ENCODE measurements at regions not wholly inside any gene's neighbourhood (a gene's known extent, or its start where the extent isn't known, plus 50 kb on each side); places are given as distances from the start of the nearest gene placed in this dataset.

DNA sequence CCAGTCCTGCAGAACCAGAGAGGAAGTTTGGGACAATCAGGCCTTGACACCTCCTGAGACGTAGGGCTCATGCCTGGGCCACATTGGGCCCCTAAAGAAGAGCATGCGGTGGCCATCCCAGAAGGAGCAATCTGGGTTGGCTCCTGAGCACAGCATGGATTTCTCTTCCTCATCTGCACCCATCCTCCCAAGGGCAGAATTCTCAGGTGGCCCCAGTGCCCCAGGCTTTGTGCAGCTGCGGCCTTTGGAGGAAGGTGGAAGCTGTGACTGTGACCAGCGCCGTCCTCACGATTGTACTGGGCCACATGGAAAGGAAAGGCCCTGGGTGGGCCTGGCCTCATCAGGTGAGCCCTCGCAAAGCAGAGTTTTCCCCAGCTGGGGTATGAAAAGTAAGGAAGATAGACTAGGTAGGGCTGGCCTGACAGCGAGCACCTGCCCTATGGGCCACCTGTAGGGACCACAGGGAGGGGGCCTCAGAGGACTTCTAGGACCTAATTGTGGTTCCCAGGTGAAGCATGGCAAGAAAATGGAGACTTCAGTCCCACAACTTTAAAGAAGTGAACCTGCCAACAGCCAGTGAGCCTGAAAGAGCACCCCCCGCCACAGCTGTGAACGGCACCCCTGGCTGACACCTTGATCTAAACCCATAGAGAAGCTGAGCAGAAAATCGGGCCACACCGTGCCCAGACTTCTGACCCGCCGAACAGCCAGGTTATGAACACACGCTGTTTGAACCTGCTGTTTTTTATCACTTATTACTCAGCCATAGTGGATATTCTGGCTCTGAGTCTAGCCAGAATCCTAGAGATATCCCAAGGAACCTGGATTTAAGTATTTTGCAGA lies 164.1 kb downstream of the IRX2 start:
- DNase-seq (ENCODE audit: low spot score): no peak
- H3K4me3 ChIP-seq: no peak overlapping the region
- ATAC-seq: no peak
- 0 out of 3 replicates have a peak, but pooled peaks cover 8% of the 10 kb centered on the region for H3K9me3 Mint-ChIP-seq
- H3K9me2 ChIP-seq (ENCODE audit: insufficient read depth): no peaks in the 10 kb centered on the region
- H3K36me3 ChIP-seq (ENCODE audit: insufficient read depth): peaks cover 4% of the 10 kb centered on the region; the same call in 1 of the 2 replicates
- peaks cover 3% of the 10 kb centered on the region for H3K27me3 Mint-ChIP-seq (ENCODE audit: insufficient read depth, low read depth, poor library complexity)
- TF ChIP-seq, protein P1, sequence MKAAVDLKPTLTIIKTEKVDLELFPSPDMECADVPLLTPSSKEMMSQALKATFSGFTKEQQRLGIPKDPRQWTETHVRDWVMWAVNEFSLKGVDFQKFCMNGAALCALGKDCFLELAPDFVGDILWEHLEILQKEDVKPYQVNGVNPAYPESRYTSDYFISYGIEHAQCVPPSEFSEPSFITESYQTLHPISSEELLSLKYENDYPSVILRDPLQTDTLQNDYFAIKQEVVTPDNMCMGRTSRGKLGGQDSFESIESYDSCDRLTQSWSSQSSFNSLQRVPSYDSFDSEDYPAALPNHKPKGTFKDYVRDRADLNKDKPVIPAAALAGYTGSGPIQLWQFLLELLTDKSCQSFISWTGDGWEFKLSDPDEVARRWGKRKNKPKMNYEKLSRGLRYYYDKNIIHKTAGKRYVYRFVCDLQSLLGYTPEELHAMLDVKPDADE (IDR thresholded peaks at IDR 0.05): no peak
- TF ChIP-seq, protein P2, sequence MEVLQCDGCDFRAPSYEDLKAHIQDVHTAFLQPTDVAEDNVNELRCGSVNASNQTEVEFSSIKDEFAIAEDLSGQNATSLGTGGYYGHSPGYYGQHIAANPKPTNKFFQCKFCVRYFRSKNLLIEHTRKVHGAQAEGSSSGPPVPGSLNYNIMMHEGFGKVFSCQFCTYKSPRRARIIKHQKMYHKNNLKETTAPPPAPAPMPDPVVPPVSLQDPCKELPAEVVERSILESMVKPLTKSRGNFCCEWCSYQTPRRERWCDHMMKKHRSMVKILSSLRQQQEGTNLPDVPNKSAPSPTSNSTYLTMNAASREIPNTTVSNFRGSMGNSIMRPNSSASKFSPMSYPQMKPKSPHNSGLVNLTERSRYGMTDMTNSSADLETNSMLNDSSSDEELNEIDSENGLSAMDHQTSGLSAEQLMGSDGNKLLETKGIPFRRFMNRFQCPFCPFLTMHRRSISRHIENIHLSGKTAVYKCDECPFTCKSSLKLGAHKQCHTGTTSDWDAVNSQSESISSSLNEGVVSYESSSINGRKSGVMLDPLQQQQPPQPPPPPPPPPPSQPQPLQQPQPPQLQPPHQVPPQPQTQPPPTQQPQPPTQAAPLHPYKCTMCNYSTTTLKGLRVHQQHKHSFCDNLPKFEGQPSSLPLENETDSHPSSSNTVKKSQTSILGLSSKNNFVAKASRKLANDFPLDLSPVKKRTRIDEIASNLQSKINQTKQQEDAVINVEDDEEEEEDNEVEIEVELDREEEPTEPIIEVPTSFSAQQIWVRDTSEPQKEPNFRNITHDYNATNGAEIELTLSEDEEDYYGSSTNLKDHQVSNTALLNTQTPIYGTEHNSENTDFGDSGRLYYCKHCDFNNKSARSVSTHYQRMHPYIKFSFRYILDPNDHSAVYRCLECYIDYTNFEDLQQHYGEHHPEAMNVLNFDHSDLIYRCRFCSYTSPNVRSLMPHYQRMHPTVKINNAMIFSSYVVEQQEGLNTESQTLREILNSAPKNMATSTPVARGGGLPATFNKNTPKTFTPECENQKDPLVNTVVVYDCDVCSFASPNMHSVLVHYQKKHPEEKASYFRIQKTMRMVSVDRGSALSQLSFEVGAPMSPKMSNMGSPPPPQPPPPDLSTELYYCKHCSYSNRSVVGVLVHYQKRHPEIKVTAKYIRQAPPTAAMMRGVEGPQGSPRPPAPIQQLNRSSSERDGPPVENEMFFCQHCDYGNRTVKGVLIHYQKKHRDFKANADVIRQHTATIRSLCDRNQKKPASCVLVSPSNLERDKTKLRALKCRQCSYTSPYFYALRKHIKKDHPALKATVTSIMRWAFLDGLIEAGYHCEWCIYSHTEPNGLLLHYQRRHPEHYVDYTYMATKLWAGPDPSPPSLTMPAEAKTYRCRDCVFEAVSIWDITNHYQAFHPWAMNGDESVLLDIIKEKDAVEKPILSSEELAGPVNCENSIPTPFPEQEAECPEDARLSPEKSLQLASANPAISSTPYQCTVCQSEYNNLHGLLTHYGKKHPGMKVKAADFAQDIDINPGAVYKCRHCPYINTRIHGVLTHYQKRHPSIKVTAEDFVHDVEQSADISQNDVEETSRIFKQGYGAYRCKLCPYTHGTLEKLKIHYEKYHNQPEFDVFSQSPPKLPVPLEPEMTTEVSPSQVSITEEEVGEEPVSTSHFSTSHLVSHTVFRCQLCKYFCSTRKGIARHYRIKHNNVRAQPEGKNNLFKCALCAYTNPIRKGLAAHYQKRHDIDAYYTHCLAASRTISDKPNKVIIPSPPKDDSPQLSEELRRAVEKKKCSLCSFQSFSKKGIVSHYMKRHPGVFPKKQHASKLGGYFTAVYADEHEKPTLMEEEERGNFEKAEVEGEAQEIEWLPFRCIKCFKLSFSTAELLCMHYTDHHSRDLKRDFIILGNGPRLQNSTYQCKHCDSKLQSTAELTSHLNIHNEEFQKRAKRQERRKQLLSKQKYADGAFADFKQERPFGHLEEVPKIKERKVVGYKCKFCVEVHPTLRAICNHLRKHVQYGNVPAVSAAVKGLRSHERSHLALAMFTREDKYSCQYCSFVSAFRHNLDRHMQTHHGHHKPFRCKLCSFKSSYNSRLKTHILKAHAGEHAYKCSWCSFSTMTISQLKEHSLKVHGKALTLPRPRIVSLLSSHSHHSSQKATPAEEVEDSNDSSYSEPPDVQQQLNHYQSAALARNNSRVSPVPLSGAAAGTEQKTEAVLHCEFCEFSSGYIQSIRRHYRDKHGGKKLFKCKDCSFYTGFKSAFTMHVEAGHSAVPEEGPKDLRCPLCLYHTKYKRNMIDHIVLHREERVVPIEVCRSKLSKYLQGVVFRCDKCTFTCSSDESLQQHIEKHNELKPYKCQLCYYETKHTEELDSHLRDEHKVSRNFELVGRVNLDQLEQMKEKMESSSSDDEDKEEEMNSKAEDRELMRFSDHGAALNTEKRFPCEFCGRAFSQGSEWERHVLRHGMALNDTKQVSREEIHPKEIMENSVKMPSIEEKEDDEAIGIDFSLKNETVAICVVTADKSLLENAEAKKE (CRISPR knock-in tag; IDR thresholded peaks at IDR 0.05): no peak
- TF ChIP-seq POLR2AphosphoS5 (IDR thresholded peaks at IDR 0.05; ENCODE audit: low read depth): no peak
- TF ChIP-seq, protein P3, sequence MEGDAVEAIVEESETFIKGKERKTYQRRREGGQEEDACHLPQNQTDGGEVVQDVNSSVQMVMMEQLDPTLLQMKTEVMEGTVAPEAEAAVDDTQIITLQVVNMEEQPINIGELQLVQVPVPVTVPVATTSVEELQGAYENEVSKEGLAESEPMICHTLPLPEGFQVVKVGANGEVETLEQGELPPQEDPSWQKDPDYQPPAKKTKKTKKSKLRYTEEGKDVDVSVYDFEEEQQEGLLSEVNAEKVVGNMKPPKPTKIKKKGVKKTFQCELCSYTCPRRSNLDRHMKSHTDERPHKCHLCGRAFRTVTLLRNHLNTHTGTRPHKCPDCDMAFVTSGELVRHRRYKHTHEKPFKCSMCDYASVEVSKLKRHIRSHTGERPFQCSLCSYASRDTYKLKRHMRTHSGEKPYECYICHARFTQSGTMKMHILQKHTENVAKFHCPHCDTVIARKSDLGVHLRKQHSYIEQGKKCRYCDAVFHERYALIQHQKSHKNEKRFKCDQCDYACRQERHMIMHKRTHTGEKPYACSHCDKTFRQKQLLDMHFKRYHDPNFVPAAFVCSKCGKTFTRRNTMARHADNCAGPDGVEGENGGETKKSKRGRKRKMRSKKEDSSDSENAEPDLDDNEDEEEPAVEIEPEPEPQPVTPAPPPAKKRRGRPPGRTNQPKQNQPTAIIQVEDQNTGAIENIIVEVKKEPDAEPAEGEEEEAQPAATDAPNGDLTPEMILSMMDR (conservative IDR thresholded peaks at IDR 0.05; ENCODE audit: low read depth in 2 of 2): no peak
- no peak for TF ChIP-seq ZNF114 (CRISPR knock-in tag; IDR thresholded peaks at IDR 0.05)
- no peak for TF ChIP-seq EZH2 (IDR thresholded peaks at IDR 0.05; ENCODE audit: low read depth, unreplicated experiment)
- TF ChIP-seq CREB1 (CRISPR knock-in tag; IDR thresholded peaks at IDR 0.05; ENCODE audit: low read depth): no peak
- TF ChIP-seq, protein P4, sequence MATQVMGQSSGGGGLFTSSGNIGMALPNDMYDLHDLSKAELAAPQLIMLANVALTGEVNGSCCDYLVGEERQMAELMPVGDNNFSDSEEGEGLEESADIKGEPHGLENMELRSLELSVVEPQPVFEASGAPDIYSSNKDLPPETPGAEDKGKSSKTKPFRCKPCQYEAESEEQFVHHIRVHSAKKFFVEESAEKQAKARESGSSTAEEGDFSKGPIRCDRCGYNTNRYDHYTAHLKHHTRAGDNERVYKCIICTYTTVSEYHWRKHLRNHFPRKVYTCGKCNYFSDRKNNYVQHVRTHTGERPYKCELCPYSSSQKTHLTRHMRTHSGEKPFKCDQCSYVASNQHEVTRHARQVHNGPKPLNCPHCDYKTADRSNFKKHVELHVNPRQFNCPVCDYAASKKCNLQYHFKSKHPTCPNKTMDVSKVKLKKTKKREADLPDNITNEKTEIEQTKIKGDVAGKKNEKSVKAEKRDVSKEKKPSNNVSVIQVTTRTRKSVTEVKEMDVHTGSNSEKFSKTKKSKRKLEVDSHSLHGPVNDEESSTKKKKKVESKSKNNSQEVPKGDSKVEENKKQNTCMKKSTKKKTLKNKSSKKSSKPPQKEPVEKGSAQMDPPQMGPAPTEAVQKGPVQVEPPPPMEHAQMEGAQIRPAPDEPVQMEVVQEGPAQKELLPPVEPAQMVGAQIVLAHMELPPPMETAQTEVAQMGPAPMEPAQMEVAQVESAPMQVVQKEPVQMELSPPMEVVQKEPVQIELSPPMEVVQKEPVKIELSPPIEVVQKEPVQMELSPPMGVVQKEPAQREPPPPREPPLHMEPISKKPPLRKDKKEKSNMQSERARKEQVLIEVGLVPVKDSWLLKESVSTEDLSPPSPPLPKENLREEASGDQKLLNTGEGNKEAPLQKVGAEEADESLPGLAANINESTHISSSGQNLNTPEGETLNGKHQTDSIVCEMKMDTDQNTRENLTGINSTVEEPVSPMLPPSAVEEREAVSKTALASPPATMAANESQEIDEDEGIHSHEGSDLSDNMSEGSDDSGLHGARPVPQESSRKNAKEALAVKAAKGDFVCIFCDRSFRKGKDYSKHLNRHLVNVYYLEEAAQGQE (IDR thresholded peaks at IDR 0.05; ENCODE audit: unreplicated experiment): no peak
- no peak for TF ChIP-seq NANOG (IDR thresholded peaks at IDR 0.05; ENCODE audit: borderline replicate concordance)
- TF ChIP-seq ZNF331 (CRISPR knock-in tag; IDR thresholded peaks at IDR 0.05; ENCODE audit: low read depth): no peak
- no peak for TF ChIP-seq STAT1 (IDR thresholded peaks at IDR 0.05; ENCODE audit: unreplicated experiment)
- TF ChIP-seq JUNB (IDR thresholded peaks at IDR 0.05; ENCODE audit: unreplicated experiment): no peak
- no peak overlapping the region for H3K4me3 Mint-ChIP-seq
- H3F3A ChIP-seq (replicated peaks; ENCODE audit: low read depth): no peaks in the 10 kb centered on the region
- no peaks in the 10 kb centered on the region for H3K36me3 Mint-ChIP-seq (ENCODE audit: low read depth)
- no peak overlapping the region for H3K27ac Mint-ChIP-seq
- no peaks in the 10 kb centered on the region for H3K79me2 ChIP-seq (replicated peaks; ENCODE audit: insufficient read depth)
- no peak overlapping the region for H2AFZ ChIP-seq
- H3K27ac ChIP-seq (ENCODE audit: low read depth): no peak overlapping the region
- no peak overlapping the region for H3K4me2 ChIP-seq
- no peaks in the 10 kb centered on the region for H3K4me1 Mint-ChIP-seq
- H4K20me1 ChIP-seq (replicated peaks; ENCODE audit: insufficient read depth): no peaks in the 10 kb centered on the region
- H3K4me1 ChIP-seq (ENCODE audit: insufficient read depth): no peaks in the 10 kb centered on the region
- no peaks in the 10 kb centered on the region for H3K27me3 ChIP-seq (ENCODE audit: insufficient read depth)

All from GM23338 (cell line).